ENCODE measurements at regions not wholly inside any gene's neighbourhood (a gene's known extent, or its start where the extent isn't known, plus 50 kb on each side); places are given as distances from the start of the nearest gene placed in this dataset.

DNA sequence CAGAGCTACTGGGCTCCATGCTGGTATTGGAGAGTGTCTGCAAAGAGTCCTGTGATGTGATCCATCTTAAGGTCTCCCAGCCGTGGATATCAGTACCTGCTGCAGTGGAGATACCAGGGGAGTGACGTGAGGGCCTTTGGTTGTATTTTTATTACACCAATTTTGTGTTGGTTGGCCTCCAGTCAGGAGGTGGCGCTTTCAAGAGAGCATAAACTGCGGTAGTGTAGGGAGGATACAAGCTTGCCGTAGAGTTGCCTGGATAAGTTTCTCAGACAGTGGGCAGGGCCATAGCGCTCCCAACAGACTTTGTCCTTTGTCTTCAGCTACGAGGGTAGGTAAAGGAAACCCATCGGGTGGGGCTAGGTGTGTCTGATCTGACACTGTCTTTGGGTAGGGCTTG, 113.0 kb upstream of the CEP162 start:
- CTCF ChIA-PET (ENCODE audit: partially characterized antibody): interaction anchor here (0.6 kb wide), 1 partner anchor 81 kb away, joined by 3 read pairs; no protein-coding TSS in a partner anchor
- WGBS, 2 experiments (ENCODE audit: extremely low coverage in 1 of 2, insufficient coverage in 1 of 2, insufficient read length in 1 of 2, insufficient replicate concordance in 2 of 2, low coverage in 1 of 2, low lambda C conversion rate in 2 of 2, missing lambda C conversion rate in 1 of 2): 89% methylated on average over 8 of the region's 8 CpGs; no CpG with 5 or more reads in 1 of the 2 experiments

More for the DNA sequence above, 113.0 kb upstream of the CEP162 start:
- H3K18ac ChIP-seq (ENCODE audit: extremely low read depth, low read length): no peak overlapping the region
- no peak overlapping the region for H3K4me3 ChIP-seq (ENCODE audit: extremely low read depth in 1 of 4, insufficient read depth in 2 of 4, low read depth in 3 of 4, low read length in 4 of 4)
- H3K9ac ChIP-seq (replicated peaks in 1 of 4; ENCODE audit: extremely low read depth in 1 of 4, low read depth in 3 of 4, low read length in 3 of 4): no peak overlapping the region
- no peak overlapping the region for H4K5ac ChIP-seq (ENCODE audit: insufficient read length, low read depth, low read length)
- no peak overlapping the region for H2AK5ac ChIP-seq (ENCODE audit: low read depth, low read length)
- no peak overlapping the region for H4K91ac ChIP-seq (replicated peaks; ENCODE audit: insufficient read length, low read length)
- H2BK12ac ChIP-seq (ENCODE audit: low read depth, low read length): no peak overlapping the region
- H3K4me2 ChIP-seq (ENCODE audit: insufficient read depth in 1 of 2, low read depth in 2 of 2, low read length in 2 of 2): no peak overlapping the region
- H2AFZ ChIP-seq (ENCODE audit: low read length): no peak overlapping the region
- no peaks in the 10 kb centered on the region for H3K36me3 ChIP-seq (ENCODE audit: control insufficient read depth in 2 of 4, insufficient read depth in 4 of 4, low read length in 3 of 4)
- H3K23me2 ChIP-seq (ENCODE audit: low read depth, low read length): no peaks in the 10 kb centered on the region
- H2BK120ac ChIP-seq (replicated peaks; ENCODE audit: low read depth, low read length): no peak overlapping the region
- H3K14ac ChIP-seq (ENCODE audit: insufficient read length): no peak overlapping the region
- H3K56ac ChIP-seq (replicated peaks; ENCODE audit: insufficient read length, low read depth, low read length): no peak overlapping the region
- H3K9me3 ChIP-seq (ENCODE audit: insufficient read depth in 2 of 2, low read depth in 1 of 2, low read length in 1 of 2): no peaks in the 10 kb centered on the region
- H3K27me3 ChIP-seq (replicated peaks in 1 of 4; ENCODE audit: control insufficient read depth in 3 of 4, extremely low read depth in 1 of 4, insufficient read depth in 3 of 4, low read length in 3 of 4): no peaks in the 10 kb centered on the region
- no peak overlapping the region for H3K4ac ChIP-seq (replicated peaks; ENCODE audit: insufficient read length, low read depth, low read length)
- no peak overlapping the region for H2BK5ac ChIP-seq (ENCODE audit: low read depth, low read length)
- no peaks in the 10 kb centered on the region for H3K4me1 ChIP-seq (replicated peaks in 1 of 4; ENCODE audit: control insufficient read depth in 3 of 4, insufficient read depth in 4 of 4, low read length in 3 of 4)
- no peak overlapping the region for H2BK15ac ChIP-seq (ENCODE audit: low read length)
- peak overlapping the region; percentile 86; the same call in 1 of the 2 replicates for H4K8ac ChIP-seq (ENCODE audit: extremely low read depth, insufficient read depth, low read length)
- no peak for TF ChIP-seq ASH2L (IDR thresholded peaks at IDR 0.05; ENCODE audit: low read length)
- TF ChIP-seq CREB1 (IDR thresholded peaks at IDR 0.05): no peak
- TF ChIP-seq GTF2F1 (IDR thresholded peaks at IDR 0.05; ENCODE audit: borderline replicate concordance, low read depth, low read length): no peak
- no peak for TF ChIP-seq KDM4A (IDR thresholded peaks at IDR 0.05; ENCODE audit: low read depth, low read length, severe bottlenecking)
- TF ChIP-seq NANOG (IDR thresholded peaks at IDR 0.05; ENCODE audit: insufficient read depth, low read depth, low read length, poor library complexity, severe bottlenecking): no peak
- TF ChIP-seq SRF (IDR thresholded peaks at IDR 0.05; ENCODE audit: low read depth, low read length): no peak
- no peak for TF ChIP-seq RNF2 (IDR thresholded peaks at IDR 0.05; ENCODE audit: borderline replicate concordance, low read depth, low read length, missing control alignments, poor library complexity, severe bottlenecking)
- TF ChIP-seq SAP30 (IDR thresholded peaks at IDR 0.05; ENCODE audit: insufficient read depth, insufficient replicate concordance, low read length): no peak
- no peak for TF ChIP-seq POU5F1 (IDR thresholded peaks at IDR 0.05; ENCODE audit: low read depth, low read length)
- TF ChIP-seq, protein P1, sequence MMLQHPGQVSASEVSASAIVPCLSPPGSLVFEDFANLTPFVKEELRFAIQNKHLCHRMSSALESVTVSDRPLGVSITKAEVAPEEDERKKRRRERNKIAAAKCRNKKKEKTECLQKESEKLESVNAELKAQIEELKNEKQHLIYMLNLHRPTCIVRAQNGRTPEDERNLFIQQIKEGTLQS (IDR thresholded peaks at IDR 0.05; ENCODE audit: insufficient read depth, low read depth, low read length): no peak
- POLR2A ChIA-PET (ENCODE audit: partially characterized antibody): no interaction called here
- no peak for DNase-seq (ENCODE audit: low read depth in 1 of 2, low spot score in 2 of 2)
- no peak overlapping the region for H3K27ac ChIP-seq (ENCODE audit: low read depth, low read length)
- H4K20me1 ChIP-seq (replicated peaks in 1 of 2; ENCODE audit: control insufficient read depth in 1 of 2, insufficient read depth in 2 of 2, low read length in 2 of 2): no peaks in the 10 kb centered on the region
- H3K79me1 ChIP-seq (ENCODE audit: low read depth, low read length): no peaks in the 10 kb centered on the region
- FAIRE-seq: no peak
- no peaks in the 10 kb centered on the region for H3K79me2 ChIP-seq (ENCODE audit: control insufficient read depth in 1 of 2, insufficient read depth in 2 of 2, low read length in 2 of 2)
- H2BK20ac ChIP-seq (ENCODE audit: low read length): no peak overlapping the region
- H3K23ac ChIP-seq (ENCODE audit: insufficient read length): no peak overlapping the region

Data from H1 (cell line).